ENCODE measurements at regions not wholly inside any gene's neighbourhood (a gene's known extent, or its start where the extent isn't known, plus 50 kb on each side); places are given as distances from the start of the nearest gene placed in this dataset.

DNA sequence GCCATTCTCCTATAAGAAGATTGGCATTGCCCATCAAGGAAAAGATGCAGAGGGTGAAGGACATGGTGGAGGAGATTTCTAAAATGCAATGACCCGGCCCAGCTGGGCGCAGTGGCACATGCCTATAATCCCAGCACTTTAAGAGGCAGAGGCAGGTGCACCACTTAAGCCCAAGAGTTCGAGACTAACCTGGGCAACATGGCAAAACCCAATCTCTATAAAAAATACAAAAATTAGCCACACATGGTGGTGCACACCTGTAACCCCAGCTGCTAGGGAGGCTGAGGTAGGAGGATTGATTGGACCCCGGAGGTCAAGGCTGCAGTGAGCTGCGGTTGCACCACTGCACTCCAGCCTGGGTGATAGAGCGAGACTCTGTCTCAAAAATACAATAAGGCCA lies 331.8 kb downstream of the FOXO1 start:
- Histone ChIP-seq H3K4me1 (ENCODE audit: control insufficient read depth in 2 of 3, insufficient read depth in 2 of 3, low read depth in 1 of 3, low read length in 3 of 3) (peaks cover 0 to 10% (median 5%) of the 10 kb centered on the region in 3 donors), H3K9me3 (ENCODE audit: control insufficient read depth in 2 of 3, insufficient read depth in 1 of 3, low read length in 3 of 3) (no peaks in the 10 kb centered on the region), H3K27ac (ENCODE audit: low read depth in 2 of 2, low read length in 2 of 2) (no peak overlapping the region), H3K9ac (ENCODE audit: low read length in 3 of 3) (no peak overlapping the region), H3K36me3 (ENCODE audit: control insufficient read depth in 2 of 3, insufficient read depth in 3 of 3, low read length in 3 of 3) (no peaks in the 10 kb centered on the region), H3K4me3 (ENCODE audit: low read length in 3 of 3) (no peak overlapping the region), H3K27me3 (ENCODE audit: control insufficient read depth, insufficient read depth, low read length) (no peaks in the 10 kb centered on the region)
- no peak for FAIRE-seq
- intact Hi-C loops (cut with DNase I): no loop called here
- TF ChIP-seq, protein P1, sequence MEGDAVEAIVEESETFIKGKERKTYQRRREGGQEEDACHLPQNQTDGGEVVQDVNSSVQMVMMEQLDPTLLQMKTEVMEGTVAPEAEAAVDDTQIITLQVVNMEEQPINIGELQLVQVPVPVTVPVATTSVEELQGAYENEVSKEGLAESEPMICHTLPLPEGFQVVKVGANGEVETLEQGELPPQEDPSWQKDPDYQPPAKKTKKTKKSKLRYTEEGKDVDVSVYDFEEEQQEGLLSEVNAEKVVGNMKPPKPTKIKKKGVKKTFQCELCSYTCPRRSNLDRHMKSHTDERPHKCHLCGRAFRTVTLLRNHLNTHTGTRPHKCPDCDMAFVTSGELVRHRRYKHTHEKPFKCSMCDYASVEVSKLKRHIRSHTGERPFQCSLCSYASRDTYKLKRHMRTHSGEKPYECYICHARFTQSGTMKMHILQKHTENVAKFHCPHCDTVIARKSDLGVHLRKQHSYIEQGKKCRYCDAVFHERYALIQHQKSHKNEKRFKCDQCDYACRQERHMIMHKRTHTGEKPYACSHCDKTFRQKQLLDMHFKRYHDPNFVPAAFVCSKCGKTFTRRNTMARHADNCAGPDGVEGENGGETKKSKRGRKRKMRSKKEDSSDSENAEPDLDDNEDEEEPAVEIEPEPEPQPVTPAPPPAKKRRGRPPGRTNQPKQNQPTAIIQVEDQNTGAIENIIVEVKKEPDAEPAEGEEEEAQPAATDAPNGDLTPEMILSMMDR (IDR thresholded peaks at IDR 0.05; ENCODE audit: borderline replicate concordance, extremely low read depth, insufficient read depth): no peak
- DNase-seq: no peak

DNA sequence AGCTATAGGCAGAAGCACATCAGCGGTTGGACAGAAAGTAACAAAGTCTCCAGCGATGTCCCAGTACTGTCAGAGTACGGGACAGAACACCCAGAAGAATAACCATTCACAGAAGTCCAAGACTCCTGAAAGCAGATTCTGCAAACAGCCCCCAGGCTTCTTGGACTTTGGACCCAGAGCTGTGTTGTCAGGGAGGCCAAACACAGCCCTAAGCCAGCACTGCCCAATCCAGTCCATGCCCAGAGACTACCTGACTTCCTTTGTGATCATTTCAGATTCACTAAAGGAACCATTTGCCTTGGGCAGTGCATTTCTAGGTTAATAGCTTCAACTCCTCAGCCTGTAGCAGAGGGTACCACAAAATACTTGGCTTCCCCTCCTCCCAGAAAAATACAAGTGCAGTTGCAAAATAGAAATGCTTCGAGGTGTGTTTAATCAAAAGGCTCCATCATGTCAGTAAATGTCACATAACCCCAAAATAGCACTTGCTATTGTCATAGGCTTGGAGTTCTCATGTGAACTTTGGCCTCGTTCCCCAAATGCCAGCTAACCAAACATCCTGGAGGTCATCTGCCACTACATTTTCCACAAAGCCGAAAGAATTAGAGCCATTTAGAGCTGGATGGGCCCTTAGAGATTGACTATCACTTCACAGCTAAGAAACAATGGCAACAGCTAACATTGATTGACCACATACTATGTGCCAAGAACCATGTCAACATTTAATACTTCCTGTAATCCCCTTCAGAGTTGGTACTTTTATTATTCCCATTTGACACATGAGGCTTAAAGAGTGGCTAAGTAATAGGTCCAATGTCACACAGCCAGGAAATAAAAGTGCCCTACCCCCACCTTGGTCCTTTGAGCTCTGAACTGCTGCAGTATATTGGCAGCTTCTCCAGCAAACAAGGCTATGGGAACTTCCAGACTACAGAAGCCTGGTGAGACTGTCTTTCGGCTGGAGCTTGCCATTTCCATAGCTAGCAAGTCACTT lies 329.9 kb downstream of the FOXO1 start:
- Histone ChIP-seq H3K9me3 (ENCODE audit: control insufficient read depth in 2 of 3, insufficient read depth in 1 of 3, low read length in 3 of 3) (no peaks in the 10 kb centered on the region), H3K4me3 (ENCODE audit: low read length in 3 of 3) (no peak overlapping the region), H3K36me3 (ENCODE audit: control insufficient read depth in 2 of 3, insufficient read depth in 3 of 3, low read length in 3 of 3) (no peaks in the 10 kb centered on the region), H3K4me1 (ENCODE audit: control insufficient read depth in 2 of 3, insufficient read depth in 2 of 3, low read depth in 1 of 3, low read length in 3 of 3) (peaks cover 0 to 10% (median 5%) of the 10 kb centered on the region in 3 donors), H3K27ac (ENCODE audit: low read depth in 2 of 2, low read length in 2 of 2) (no peak overlapping the region), H3K9ac (ENCODE audit: low read length in 3 of 3) (no peak overlapping the region), H3K27me3 (ENCODE audit: control insufficient read depth, insufficient read depth, low read length) (no peaks in the 10 kb centered on the region)
- intact Hi-C loops (cut with DNase I): no loop called here
- TF ChIP-seq, protein P1 (IDR thresholded peaks at IDR 0.05; ENCODE audit: borderline replicate concordance, extremely low read depth, insufficient read depth): no peak
- DNase-seq: no peak
- no peak for FAIRE-seq

DNA sequence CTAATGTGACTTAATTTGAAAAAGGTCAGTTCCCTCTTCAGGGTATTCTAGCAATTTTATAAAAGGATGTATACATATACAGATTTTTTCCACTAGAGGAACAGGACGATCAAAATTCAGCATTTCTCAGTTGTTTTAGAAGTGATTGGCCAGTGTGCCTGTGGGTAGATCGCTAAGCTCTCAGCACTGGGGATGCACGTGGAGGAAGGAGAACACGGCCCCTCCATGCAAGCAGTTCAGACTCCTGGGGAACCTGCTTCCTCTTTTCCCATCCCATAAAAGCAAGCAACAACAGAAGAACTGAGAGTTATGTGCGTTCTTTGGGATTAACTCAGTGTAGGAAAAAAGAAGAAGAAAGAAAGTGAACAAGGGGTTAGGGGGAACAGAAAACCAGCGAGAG lies 328.8 kb downstream of the FOXO1 start:
- H3K36me3 ChIP-seq (ENCODE audit: control insufficient read depth in 2 of 3, insufficient read depth in 3 of 3, low read length in 3 of 3): no peaks in the 10 kb centered on the region

More for the DNA sequence above, 328.8 kb downstream of the FOXO1 start:
- FAIRE-seq: no peak
- H3K9ac ChIP-seq (ENCODE audit: low read length in 3 of 3): no peak overlapping the region
- H3K9me3 ChIP-seq (ENCODE audit: control insufficient read depth in 2 of 3, insufficient read depth in 1 of 3, low read length in 3 of 3): no peaks in the 10 kb centered on the region
- peaks cover 0 to 10% (median 5%) of the 10 kb centered on the region in 3 donors for H3K4me1 ChIP-seq (ENCODE audit: control insufficient read depth in 2 of 3, insufficient read depth in 2 of 3, low read depth in 1 of 3, low read length in 3 of 3)
- intact Hi-C loops (cut with DNase I): no loop called here
- H3K4me3 ChIP-seq (ENCODE audit: low read length in 3 of 3): no peak overlapping the region
- H3K27ac ChIP-seq (ENCODE audit: low read depth in 2 of 2, low read length in 2 of 2): no peak overlapping the region
- no peaks in the 10 kb centered on the region for H3K27me3 ChIP-seq (ENCODE audit: control insufficient read depth, insufficient read depth, low read length)
- TF ChIP-seq, protein P1 (IDR thresholded peaks at IDR 0.05; ENCODE audit: borderline replicate concordance, extremely low read depth, insufficient read depth): no peak
- no peak for DNase-seq
